ENCODE measurements at regions not wholly inside any gene's neighbourhood (a gene's known extent, or its start where the extent isn't known, plus 50 kb on each side); places are given as distances from the start of the nearest gene placed in this dataset.

DNA sequence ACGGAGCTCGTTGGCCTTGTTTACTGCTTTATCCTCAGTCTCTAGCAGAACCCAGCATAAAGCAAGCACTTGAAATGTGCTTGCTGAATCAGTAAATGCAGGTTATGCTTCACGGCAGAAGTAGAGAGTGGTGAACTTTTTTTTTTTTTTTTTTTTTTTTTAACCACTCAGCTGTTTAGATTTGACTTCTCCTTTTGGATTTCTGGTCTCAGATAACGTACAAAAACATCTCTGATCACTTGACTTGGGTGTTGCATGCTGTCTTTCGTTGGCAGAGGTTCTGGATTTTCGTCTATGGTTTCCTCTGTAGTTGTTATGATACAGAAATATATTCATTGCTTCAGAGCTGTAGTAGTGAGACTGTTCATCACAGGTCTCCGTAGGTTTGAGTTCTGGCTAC, 242.5 kb upstream of the HABP2 start:
- Histone ChIP-seq H2AFZ (ENCODE audit: low read depth) (no peak overlapping the region), H3K4me3 (ENCODE audit: low read depth in 2 of 2, low read length in 1 of 2) (no peak overlapping the region), H3K9ac (no peak overlapping the region), H3K27ac (ENCODE audit: low read depth in 2 of 2, low read length in 1 of 2) (no peak overlapping the region), H3K79me2 (ENCODE audit: insufficient read depth) (no peaks in the 10 kb centered on the region), H3K9me2 (no peaks in the 10 kb centered on the region), H3K9me3 (no peaks in the 10 kb centered on the region), H3K27me3 (ENCODE audit: insufficient read depth) (no peaks in the 10 kb centered on the region), H3K36me3 (replicated peaks in 1 of 2; ENCODE audit: control insufficient read depth in 1 of 2, insufficient read depth in 2 of 2, low read length in 1 of 2) (no peaks in the 10 kb centered on the region), H3K4me2 (no peak overlapping the region), H3F3A (replicated peaks; ENCODE audit: insufficient read depth) (no peaks in the 10 kb centered on the region), H4K20me1 (ENCODE audit: insufficient read depth) (no peaks in the 10 kb centered on the region), H3K4me1 (ENCODE audit: control insufficient read depth in 1 of 2, insufficient read depth in 2 of 2, low read depth in 1 of 2, low read length in 1 of 2) (no peaks in the 10 kb centered on the region)
- DNase-seq = no peak
- POLR2A ChIA-PET = no interaction called here
- CTCF ChIA-PET = no interaction called here
- TF ChIP-seq, protein P1, sequence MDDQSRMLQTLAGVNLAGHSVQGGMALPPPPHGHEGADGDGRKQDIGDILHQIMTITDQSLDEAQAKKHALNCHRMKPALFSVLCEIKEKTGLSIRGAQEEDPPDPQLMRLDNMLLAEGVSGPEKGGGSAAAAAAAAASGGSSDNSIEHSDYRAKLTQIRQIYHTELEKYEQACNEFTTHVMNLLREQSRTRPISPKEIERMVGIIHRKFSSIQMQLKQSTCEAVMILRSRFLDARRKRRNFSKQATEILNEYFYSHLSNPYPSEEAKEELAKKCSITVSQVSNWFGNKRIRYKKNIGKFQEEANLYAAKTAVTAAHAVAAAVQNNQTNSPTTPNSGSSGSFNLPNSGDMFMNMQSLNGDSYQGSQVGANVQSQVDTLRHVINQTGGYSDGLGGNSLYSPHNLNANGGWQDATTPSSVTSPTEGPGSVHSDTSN (IDR thresholded peaks at IDR 0.05) = no peak
- no peak for TF ChIP-seq RAD21 (IDR thresholded peaks at IDR 0.05; ENCODE audit: low read length)
- no peak for TF ChIP-seq USF1 (IDR thresholded peaks at IDR 0.05; ENCODE audit: borderline replicate concordance, low read depth)
- no peak for TF ChIP-seq ELF1 (IDR thresholded peaks at IDR 0.05)
- TF ChIP-seq, protein P2, sequence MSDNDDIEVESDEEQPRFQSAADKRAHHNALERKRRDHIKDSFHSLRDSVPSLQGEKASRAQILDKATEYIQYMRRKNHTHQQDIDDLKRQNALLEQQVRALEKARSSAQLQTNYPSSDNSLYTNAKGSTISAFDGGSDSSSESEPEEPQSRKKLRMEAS (IDR thresholded peaks at IDR 0.05; ENCODE audit: low read depth) = no peak
- 59% methylated on average over 7 of the region's 7 CpGs for WGBS (ENCODE audit: low lambda C conversion rate)

- H3K9ac ChIP-seq = no peak overlapping the region
- ChIA-PET CTCF (interaction anchor here (1.3 kb wide), 1 partner anchor 15 kb away, joined by 4 read pairs; no protein-coding TSS in a partner anchor), POLR2A (no interaction called here)
- no peaks in the 10 kb centered on the region for H3K36me3 ChIP-seq (replicated peaks in 1 of 2; ENCODE audit: control insufficient read depth in 1 of 2, insufficient read depth in 2 of 2, low read length in 1 of 2)
- H3K9me3 ChIP-seq = no peaks in the 10 kb centered on the region
- H3K4me2 ChIP-seq = no peak overlapping the region
- no peaks in the 10 kb centered on the region for H4K20me1 ChIP-seq (ENCODE audit: insufficient read depth)
- TF ChIP-seq SMC3 (IDR thresholded peaks at IDR 0.05; ENCODE audit: low read depth, low read length) = no peak
- TF ChIP-seq, protein P3, sequence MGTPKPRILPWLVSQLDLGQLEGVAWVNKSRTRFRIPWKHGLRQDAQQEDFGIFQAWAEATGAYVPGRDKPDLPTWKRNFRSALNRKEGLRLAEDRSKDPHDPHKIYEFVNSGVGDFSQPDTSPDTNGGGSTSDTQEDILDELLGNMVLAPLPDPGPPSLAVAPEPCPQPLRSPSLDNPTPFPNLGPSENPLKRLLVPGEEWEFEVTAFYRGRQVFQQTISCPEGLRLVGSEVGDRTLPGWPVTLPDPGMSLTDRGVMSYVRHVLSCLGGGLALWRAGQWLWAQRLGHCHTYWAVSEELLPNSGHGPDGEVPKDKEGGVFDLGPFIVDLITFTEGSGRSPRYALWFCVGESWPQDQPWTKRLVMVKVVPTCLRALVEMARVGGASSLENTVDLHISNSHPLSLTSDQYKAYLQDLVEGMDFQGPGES (IDR thresholded peaks at IDR 0.05; ENCODE audit: low read depth, low read length) = no peak
- no peak for TF ChIP-seq NFIC (IDR thresholded peaks at IDR 0.05; ENCODE audit: borderline replicate concordance)
- no peak for TF ChIP-seq EP300 (IDR thresholded peaks at IDR 0.05; ENCODE audit: borderline replicate concordance in 1 of 2, low read depth in 1 of 2, low read length in 1 of 2)
- TF ChIP-seq, protein P4, sequence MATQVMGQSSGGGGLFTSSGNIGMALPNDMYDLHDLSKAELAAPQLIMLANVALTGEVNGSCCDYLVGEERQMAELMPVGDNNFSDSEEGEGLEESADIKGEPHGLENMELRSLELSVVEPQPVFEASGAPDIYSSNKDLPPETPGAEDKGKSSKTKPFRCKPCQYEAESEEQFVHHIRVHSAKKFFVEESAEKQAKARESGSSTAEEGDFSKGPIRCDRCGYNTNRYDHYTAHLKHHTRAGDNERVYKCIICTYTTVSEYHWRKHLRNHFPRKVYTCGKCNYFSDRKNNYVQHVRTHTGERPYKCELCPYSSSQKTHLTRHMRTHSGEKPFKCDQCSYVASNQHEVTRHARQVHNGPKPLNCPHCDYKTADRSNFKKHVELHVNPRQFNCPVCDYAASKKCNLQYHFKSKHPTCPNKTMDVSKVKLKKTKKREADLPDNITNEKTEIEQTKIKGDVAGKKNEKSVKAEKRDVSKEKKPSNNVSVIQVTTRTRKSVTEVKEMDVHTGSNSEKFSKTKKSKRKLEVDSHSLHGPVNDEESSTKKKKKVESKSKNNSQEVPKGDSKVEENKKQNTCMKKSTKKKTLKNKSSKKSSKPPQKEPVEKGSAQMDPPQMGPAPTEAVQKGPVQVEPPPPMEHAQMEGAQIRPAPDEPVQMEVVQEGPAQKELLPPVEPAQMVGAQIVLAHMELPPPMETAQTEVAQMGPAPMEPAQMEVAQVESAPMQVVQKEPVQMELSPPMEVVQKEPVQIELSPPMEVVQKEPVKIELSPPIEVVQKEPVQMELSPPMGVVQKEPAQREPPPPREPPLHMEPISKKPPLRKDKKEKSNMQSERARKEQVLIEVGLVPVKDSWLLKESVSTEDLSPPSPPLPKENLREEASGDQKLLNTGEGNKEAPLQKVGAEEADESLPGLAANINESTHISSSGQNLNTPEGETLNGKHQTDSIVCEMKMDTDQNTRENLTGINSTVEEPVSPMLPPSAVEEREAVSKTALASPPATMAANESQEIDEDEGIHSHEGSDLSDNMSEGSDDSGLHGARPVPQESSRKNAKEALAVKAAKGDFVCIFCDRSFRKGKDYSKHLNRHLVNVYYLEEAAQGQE (IDR thresholded peaks at IDR 0.05; ENCODE audit: low read depth, low read length) = no peak
- TF ChIP-seq RXRA (IDR thresholded peaks at IDR 0.05; ENCODE audit: borderline replicate concordance, low read depth) = no peak
- no peak for TF ChIP-seq RAD21 (IDR thresholded peaks at IDR 0.05; ENCODE audit: low read length)
- no peak for TF ChIP-seq SIN3A (IDR thresholded peaks at IDR 0.05; ENCODE audit: borderline replicate concordance, low read depth, low read length)
- TF ChIP-seq ZBTB33 (IDR thresholded peaks at IDR 0.05; ENCODE audit: borderline replicate concordance, low read depth) = no peak
- DNase-seq = no peak
- 95% methylated on average over 5 of the region's 5 CpGs for WGBS (ENCODE audit: low lambda C conversion rate)
- no peaks in the 10 kb centered on the region for H3F3A ChIP-seq (replicated peaks; ENCODE audit: insufficient read depth)
- H3K9me2 ChIP-seq = no peaks in the 10 kb centered on the region
- no peaks in the 10 kb centered on the region for H3K4me1 ChIP-seq (ENCODE audit: control insufficient read depth in 1 of 2, insufficient read depth in 2 of 2, low read depth in 1 of 2, low read length in 1 of 2)
- no peak overlapping the region for H3K27ac ChIP-seq (ENCODE audit: low read depth in 2 of 2, low read length in 1 of 2)
- no peak overlapping the region for H3K4me3 ChIP-seq (ENCODE audit: low read depth in 2 of 2, low read length in 1 of 2)
- H2AFZ ChIP-seq (ENCODE audit: low read depth) = no peak overlapping the region
- H3K79me2 ChIP-seq (ENCODE audit: insufficient read depth) = no peaks in the 10 kb centered on the region
- H3K27me3 ChIP-seq (ENCODE audit: insufficient read depth) = no peaks in the 10 kb centered on the region
These were observed 239.7 kb upstream of the HABP2 start for GRCh38 chr10:113313048-113313602.
